Parathyroid adenoma (tissue), 2 donors: ENCODE measurements at regions not wholly inside any gene's neighbourhood (a gene's known extent, or its start where the extent isn't known, plus 50 kb on each side); places are given as distances from the start of the nearest gene placed in this dataset.

Experiments used
- H2AFZ ChIP-seq: fragments of 300-600 bp; sonication (generic); one replicate; pipeline ENCODE4 v1.7.0; 2017; ENCODE audit warnings: antibody characterized with exemption, mild to moderate bottlenecking
- H3K27ac ChIP-seq: fragments of 300-600 bp; sonication (generic); one replicate; pipeline ENCODE4 v1.7.0; 2017
- H3K27me3 ChIP-seq: fragments of 300-600 bp; sonication (generic); one replicate; pipeline ENCODE4 v1.7.0; 2017; ENCODE audit warnings: low read length; ENCODE audit not compliant: control insufficient read depth, insufficient read depth
- H3K36me3 ChIP-seq: fragments of 300-600 bp; sonication (generic); one replicate; pipeline ENCODE4 v1.7.0; 2017; ENCODE audit warnings: low read length; ENCODE audit not compliant: control insufficient read depth, insufficient read depth
- H3K4me1 ChIP-seq: fragments of 300-600 bp; sonication (generic); one replicate; pipeline ENCODE4 v1.7.0; 2017; ENCODE audit warnings: control low read depth
- H3K4me2 ChIP-seq: fragments of 300-600 bp; sonication (generic); one replicate; pipeline ENCODE4 v1.7.0; 2017; ENCODE audit warnings: low read length
- H3K4me3 ChIP-seq: fragments of 300-600 bp; sonication (generic); one replicate; pipeline ENCODE4 v1.7.0; 2017; ENCODE audit warnings: low read depth, low read length
- H3K79me2 ChIP-seq: fragments of 300-600 bp; sonication (generic); one replicate; pipeline ENCODE4 v1.7.0; 2017; ENCODE audit warnings: control low read depth
- H3K9ac ChIP-seq: fragments of 300-600 bp; sonication (generic); one replicate; pipeline ENCODE4 v1.7.0; 2017; ENCODE audit warnings: mild to moderate bottlenecking
- H3K9me3 ChIP-seq: fragments of 300-600 bp; sonication (generic); one replicate; pipeline ENCODE4 v1.7.0; 2017; ENCODE audit warnings: low read length; ENCODE audit not compliant: control insufficient read depth
- CTCF ChIP-seq: fragments of 300-600 bp; sonication (generic); IDR thresholded peaks from one replicate; pipeline ENCODE4 v1.7.0; 2017; ENCODE audit warnings: antibody characterized with exemption, mild to moderate bottlenecking
- donor health status: primary hyperparathyroidism.

GRCh38 chr16:82301146-82301755 lies 131.2 kb upstream of the MPHOSPH6 start:
- H3K4me2 ChIP-seq, result no peak overlapping the region
- H3K9ac ChIP-seq, result no peak overlapping the region
- no peak for TF ChIP-seq CTCF
- H2AFZ ChIP-seq, result no peak overlapping the region
- no peaks in the 10 kb centered on the region for H3K79me2 ChIP-seq
- no peak overlapping the region for H3K27ac ChIP-seq
- H3K9me3 ChIP-seq, result no peaks in the 10 kb centered on the region
- H3K4me3 ChIP-seq, result no peak overlapping the region
- no peaks in the 10 kb centered on the region for H3K27me3 ChIP-seq
- H3K4me1 ChIP-seq, result no peaks in the 10 kb centered on the region
- no peaks in the 10 kb centered on the region for H3K36me3 ChIP-seq

- H3K79me2 ChIP-seq, result no peaks in the 10 kb centered on the region
- no peaks in the 10 kb centered on the region for H3K36me3 ChIP-seq
- H3K27ac ChIP-seq, result no peak overlapping the region
- no peak for TF ChIP-seq CTCF
- no peak overlapping the region for H2AFZ ChIP-seq
- no peak overlapping the region for H3K4me2 ChIP-seq
- H3K9me3 ChIP-seq, result no peaks in the 10 kb centered on the region
- H3K27me3 ChIP-seq, result no peaks in the 10 kb centered on the region
- no peak overlapping the region for H3K9ac ChIP-seq
- H3K4me1 ChIP-seq, result no peaks in the 10 kb centered on the region
- no peak overlapping the region for H3K4me3 ChIP-seq
These were observed 130.4 kb upstream of the MPHOSPH6 start for GRCh38 chr16:82300374-82300951.

GRCh38 chr16:82298472-82298871 lies 128.4 kb upstream of the MPHOSPH6 start:
- no peaks in the 10 kb centered on the region for H3K79me2 ChIP-seq
- H3K27me3 ChIP-seq, result no peaks in the 10 kb centered on the region
- H3K27ac ChIP-seq, result no peak overlapping the region
- H3K9me3 ChIP-seq, result no peaks in the 10 kb centered on the region
- no peak overlapping the region for H3K4me3 ChIP-seq
- H3K36me3 ChIP-seq, result no peaks in the 10 kb centered on the region
- H3K4me2 ChIP-seq, result no peak overlapping the region
- no peaks in the 10 kb centered on the region for H3K4me1 ChIP-seq
- H2AFZ ChIP-seq, result no peak overlapping the region
- no peak overlapping the region for H3K9ac ChIP-seq
- no peak for TF ChIP-seq CTCF

GRCh38 chr16:82295290-82296201 lies 125.5 kb upstream of the MPHOSPH6 start:
- H3K4me3 ChIP-seq, result no peak overlapping the region
- H3K36me3 ChIP-seq, result no peaks in the 10 kb centered on the region
- no peaks in the 10 kb centered on the region for H3K27me3 ChIP-seq
- H3K4me1 ChIP-seq, result no peaks in the 10 kb centered on the region
- no peaks in the 10 kb centered on the region for H3K79me2 ChIP-seq
- H3K27ac ChIP-seq, result no peak overlapping the region
- H2AFZ ChIP-seq, result no peak overlapping the region
- H3K9me3 ChIP-seq, result no peaks in the 10 kb centered on the region
- no peak overlapping the region for H3K9ac ChIP-seq
- no peak for TF ChIP-seq CTCF
- no peak overlapping the region for H3K4me2 ChIP-seq
